Activated T-cell treated with anti-CD3 and anti-CD28 coated beads for 1 hour (primary cell): ENCODE measurements at regions not wholly inside any gene's neighbourhood (a gene's known extent, or its start where the extent isn't known, plus 50 kb on each side); places are given as distances from the start of the nearest gene placed in this dataset.

ENCODE experiments used
- DNase-seq: peaks from one replicate; pipeline ENCODE4 v3.0.0-alpha.2; 2020; ENCODE audit warnings: low read depth

- no peak for DNase-seq
Observed at GRCh38 chr14:61948376-61948775, 186.2 kb downstream of the SNAPC1 start.

- DNase-seq = no peak
Observed at GRCh38 chr14:61950340-61950739, 188.1 kb downstream of the SNAPC1 start.

- no peak for DNase-seq
Observed at GRCh38 chr14:61953602-61954001, 191.4 kb downstream of the SNAPC1 start.

- DNase-seq = no peak
Observed at GRCh38 chr14:61954306-61954705, 192.1 kb downstream of the SNAPC1 start.

GRCh38 chr14:61956517-61956916, 194.3 kb downstream of the SNAPC1 start:
- DNase-seq = no peak

- DNase-seq = no peak
Observed at GRCh38 chr14:61959348-61959747, 197.1 kb downstream of the SNAPC1 start.

- no peak for DNase-seq
Observed at GRCh38 chr14:61961369-61961768, 199.1 kb downstream of the SNAPC1 start.

GRCh38 chr14:61963926-61964325, 201.7 kb downstream of the SNAPC1 start:
- no peak for DNase-seq

- DNase-seq = no peak
Observed at GRCh38 chr14:61965030-61965745, 203.0 kb downstream of the SNAPC1 start.

GRCh38 chr14:61968207-61968606, 206.0 kb downstream of the SNAPC1 start:
- DNase-seq = no peak

GRCh38 chr14:61972711-61973110, 210.5 kb downstream of the SNAPC1 start:
- no peak for DNase-seq

- no peak for DNase-seq
Observed at GRCh38 chr14:61973981-61974380, 211.8 kb downstream of the SNAPC1 start.

GRCh38 chr14:61977217-61977616, 215.0 kb downstream of the SNAPC1 start:
- no peak for DNase-seq

GRCh38 chr14:61988240-61988639, 226.0 kb downstream of the SNAPC1 start:
- no peak for DNase-seq

- no peak for DNase-seq
Observed at GRCh38 chr14:61992139-61992538, 229.9 kb downstream of the SNAPC1 start.

- DNase-seq = no peak
Observed at GRCh38 chr14:61992926-61993325, 230.7 kb downstream of the SNAPC1 start.

GRCh38 chr14:61994589-61994988, 232.4 kb downstream of the SNAPC1 start:
- no peak for DNase-seq

GRCh38 chr14:61996753-61997152, 234.5 kb downstream of the SNAPC1 start:
- DNase-seq = no peak

- DNase-seq = no peak
Observed at GRCh38 chr14:61997161-61997560, 234.9 kb downstream of the SNAPC1 start.

GRCh38 chr14:62001963-62002362, 239.7 kb downstream of the SNAPC1 start:
- no peak for DNase-seq

- DNase-seq = no peak
Observed at GRCh38 chr14:62002642-62003041, 240.4 kb downstream of the SNAPC1 start.

GRCh38 chr14:62003701-62004100, 241.5 kb downstream of the SNAPC1 start:
- DNase-seq = no peak

GRCh38 chr14:62006116-62006731, 244.0 kb downstream of the SNAPC1 start:
- DNase-seq = no peak

GRCh38 chr14:62015243-62015642, 253.0 kb downstream of the SNAPC1 start:
- DNase-seq = no peak
